SH-SY5Y (cell line): ENCODE measurements at regions not wholly inside any gene's neighbourhood (a gene's known extent, or its start where the extent isn't known, plus 50 kb on each side); places are given as distances from the start of the nearest gene placed in this dataset.

ENCODE experiments used
- GATA2 ChIP-seq: IDR thresholded peaks from 2 replicates; pipeline ENCODE4 v1.6.1; 2011; ENCODE audit warnings: mild to moderate bottlenecking, low read depth, low read length
- GATA3 ChIP-seq: IDR thresholded peaks from 2 replicates; pipeline ENCODE4 v1.6.1; 2011; ENCODE audit warnings: low read depth, mild to moderate bottlenecking, low read length, moderate library complexity

DNA sequence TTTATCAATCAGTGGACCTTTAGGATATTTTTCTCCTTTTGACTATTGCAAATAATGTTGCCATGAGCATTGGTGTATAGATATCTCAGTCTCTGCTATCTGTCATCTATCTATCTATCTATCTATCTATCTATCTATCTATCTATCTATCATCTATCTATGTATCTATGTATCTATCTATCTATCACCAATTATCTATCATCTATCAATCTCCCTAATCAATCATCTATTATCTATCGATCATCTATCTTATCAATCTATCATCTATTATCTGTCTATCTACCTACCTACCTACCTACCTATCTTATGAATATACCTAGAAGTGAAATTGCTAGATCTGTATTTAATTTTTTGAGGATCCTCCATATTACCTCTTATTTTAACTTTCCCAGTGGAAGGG, 69.6 kb downstream of the EMX2 start:
- no peak for TF ChIP-seq GATA2
- TF ChIP-seq GATA3, result no peak
